GM12878 (cell line): ENCODE measurements at regions not wholly inside any gene's neighbourhood (a gene's known extent, or its start where the extent isn't known, plus 50 kb on each side); places are given as distances from the start of the nearest gene placed in this dataset.

Experiments
- ATAC-seq: fragments of 200-7000 bp; cut with Tn5 transposase; 3 replicates; pipeline ENCODE4 v1.9.1; 2020; ENCODE audit warnings: mild to moderate bottlenecking, moderate library complexity
- BruUV-seq: library from RNA; stranded (reverse); fragments of 400-500 nt; replicated peaks from 2 replicates; lab custom pipeline; 2021; lab: Mats Ljungman, UMichigan
- CTCF ChIA-PET: fragments of 300-600 bp; sonication (Branson Sonifier 250); formaldehyde crosslinking; extraction: SDS; loops from one replicate; lab custom pipeline; 2021; ENCODE audit warnings: inconsistent platforms; lab: Yijun Ruan, JAX
- POLR2A ChIA-PET: fragments of 350-600 bp; formaldehyde crosslinking; extraction: SDS; loops from one replicate; lab custom pipeline; 2021; ENCODE audit warnings: inconsistent platforms; lab: Charles Lee
- RAD21 ChIA-PET: fragments of 300-600 bp; sonication (Branson Sonifier 250); formaldehyde crosslinking; loops from one replicate; lab custom pipeline; 2023; ENCODE audit warnings: antibody characterized with exemption; ENCODE audit not compliant: unreplicated experiment; lab: Charles Lee
- SMC1A ChIA-PET: fragments of 300-600 bp; sonication (Branson Sonifier 250); formaldehyde crosslinking; loops from one replicate; lab custom pipeline; 2023; ENCODE audit not compliant: unreplicated experiment, uncharacterized antibody; lab: Charles Lee
- DNase-seq: peaks from one replicate; pipeline ENCODE4 v3.0.0-alpha.2; 2011; ENCODE audit warnings: low read depth, low spot score
- FAIRE-seq: peaks from 3 replicates; lab custom pipeline; 2011; peaks lifted over from hg19 to GRCh38; lab: Jason Lieb, UNC
- H2AFZ ChIP-seq: 2 replicates; pipeline ENCODE4 v1.6.0; 2011; ENCODE audit warnings: low read depth, low read length, control low read depth; ENCODE audit not compliant: control insufficient read depth
- H3K27ac ChIP-seq: 2 replicates; pipeline ENCODE4 v1.5.1; 2011; ENCODE audit warnings: control low read depth; ENCODE audit not compliant: control insufficient read depth, insufficient read depth
- H3K27me3 ChIP-seq, 2 experiments: replicated peaks in 1 of 2; 2 replicates each; pipeline versions ENCODE4 v1.6.0 to v1.6.1; 2011; ENCODE audit warnings: low read length in 1 of 2; ENCODE audit not compliant: control insufficient read depth in 2 of 2, insufficient read depth in 2 of 2
- H3K36me3 ChIP-seq, 2 experiments: 2 replicates each; pipeline ENCODE4 v1.5.1; 2011; ENCODE audit warnings: low read length in 1 of 2; ENCODE audit not compliant: control insufficient read depth in 2 of 2, insufficient read depth in 2 of 2
- H3K4me1 ChIP-seq: 2 replicates; pipeline ENCODE4 v1.6.1; 2011; ENCODE audit warnings: mild to moderate bottlenecking, low read length, moderate library complexity, mixed read lengths; ENCODE audit not compliant: control insufficient read depth, insufficient read depth
- H3K4me2 ChIP-seq: 2 replicates; pipeline ENCODE4 v1.6.0; 2011; ENCODE audit warnings: control low read depth; ENCODE audit not compliant: control insufficient read depth, insufficient read depth
- H3K4me3 ChIP-seq: fragments of 200-600 bp; sonication (generic); 2 replicates; pipeline ENCODE4 v1.5.1; 2016
- H3K79me2 ChIP-seq: 2 replicates; pipeline ENCODE4 v1.6.0; 2011; ENCODE audit warnings: low read length; ENCODE audit not compliant: control insufficient read depth, insufficient read depth
- H3K9ac ChIP-seq: 2 replicates; pipeline ENCODE4 v1.8.0; 2011; ENCODE audit warnings: low read length, control low read depth, mixed read lengths; ENCODE audit not compliant: control insufficient read depth, insufficient read depth
- H3K9me3 ChIP-seq: replicated peaks from 3 replicates; pipeline ENCODE4 v1.5.1; 2011; ENCODE audit warnings: mild to moderate bottlenecking, low read length; ENCODE audit not compliant: control insufficient read depth, insufficient read depth
- H4K20me1 ChIP-seq: 2 replicates; pipeline ENCODE4 v1.6.0; 2011; ENCODE audit not compliant: control insufficient read depth, insufficient read depth
- ATF7 ChIP-seq: fragments of 450-650 bp; IDR thresholded peaks from 2 replicates; pipeline ENCODE4 v1.6.1; 2016; ENCODE audit warnings: low read depth, mild to moderate bottlenecking
- CREM ChIP-seq: IDR thresholded peaks from 2 replicates; pipeline ENCODE4 v1.6.1; 2014; ENCODE audit warnings: antibody characterized with exemption, low read depth
- EZH2 ChIP-seq: IDR thresholded peaks from 2 replicates; pipeline ENCODE4 v1.6.1; 2012; ENCODE audit warnings: low read depth, mild to moderate bottlenecking, control low read depth, inconsistent platforms, low read length, borderline replicate concordance; ENCODE audit not compliant: control insufficient read depth
- HDAC2 ChIP-seq: fragments of 200-600 bp; sonication (generic); IDR thresholded peaks from 2 replicates; pipeline ENCODE4 v1.6.1; 2017
- JUND ChIP-seq: IDR thresholded peaks from 2 replicates; pipeline ENCODE4 v1.6.1; 2012; ENCODE audit warnings: low read depth, mild to moderate bottlenecking, low read length, improper control_type of control experiment, moderate library complexity
- RAD51 ChIP-seq: fragments of 450-650 bp; IDR thresholded peaks from 2 replicates; pipeline ENCODE4 v1.6.1; 2016; ENCODE audit warnings: moderate library complexity, mild to moderate bottlenecking, inconsistent platforms
- RB1 ChIP-seq: fragments of 450-650 bp; formaldehyde crosslinking; IDR thresholded peaks from 2 replicates; pipeline ENCODE4 v1.6.1; 2017; ENCODE audit warnings: mild to moderate bottlenecking, borderline replicate concordance
- SMARCA5 ChIP-seq: fragments of 450-650 bp; IDR thresholded peaks from 2 replicates; pipeline ENCODE4 v1.6.1; 2017; ENCODE audit warnings: mild to moderate bottlenecking
- SP1 ChIP-seq: IDR thresholded peaks from one replicate; pipeline ENCODE4 v1.6.1; 2011; ENCODE audit warnings: low read depth, low read length
- STAT3 ChIP-seq: IDR thresholded peaks from 2 replicates; pipeline ENCODE4 v1.6.1; 2011; ENCODE audit warnings: low read depth, low read length, improper control_type of control experiment
- TCF7 ChIP-seq: IDR thresholded peaks from 2 replicates; pipeline ENCODE4 v1.6.1; 2014; ENCODE audit warnings: antibody characterized with exemption, borderline replicate concordance
- ZNF384 ChIP-seq: IDR thresholded peaks from 2 replicates; pipeline ENCODE4 v1.6.1; 2012; ENCODE audit warnings: low read depth, mild to moderate bottlenecking, low read length, improper control_type of control experiment, borderline replicate concordance
- WGBS: methylation state at CpG from one replicate; pipeline ENCODE4 v1.1.6; 2016; ENCODE audit warnings: low lambda C conversion rate; ENCODE audit not compliant: insufficient replicate concordance, insufficient coverage; ENCODE audit errors: missing lambda C conversion rate; 5-methylcytosine and 5-hydroxymethylcytosine counted together
- in situ Hi-C: fragments of 300-500 bp; cut with MboI; formaldehyde crosslinking; loops from 9 replicates; pipeline ENCODE4 v1.14.3; 2018; ENCODE audit warnings: mixed read lengths
- intact Hi-C: fragments of 100-400 bp; cut with micrococcal nuclease; formaldehyde crosslinking; loops from one replicate; pipeline ENCODE4 v1.14.2; 2022; ENCODE audit not compliant: unreplicated experiment
- TF ChIP-seq, protein P1 (sequence below): fragments of 150-350 bp; IDR thresholded peaks from 2 replicates; pipeline ENCODE4 v1.6.1; 2014; ENCODE audit warnings: mild to moderate bottlenecking, low read depth, low read length
- TF ChIP-seq, protein P2 (sequence below): fragments of 450-650 bp; IDR thresholded peaks from 2 replicates; pipeline ENCODE4 v1.6.1; 2017; ENCODE audit warnings: mild to moderate bottlenecking, moderate library complexity
- TF ChIP-seq, protein P3 (sequence below): fragments of 450-650 bp; formaldehyde crosslinking; IDR thresholded peaks from 2 replicates; pipeline ENCODE4 v1.4.0; 2020; ENCODE audit warnings: mild to moderate bottlenecking, moderate library complexity
- TF ChIP-seq, protein P4 (sequence below): fragments of 450-650 bp; IDR thresholded peaks from 2 replicates; pipeline ENCODE4 v1.6.1; 2017; ENCODE audit warnings: low read depth, mild to moderate bottlenecking, moderate library complexity

- no peak overlapping the region for H3K27ac ChIP-seq
- intact Hi-C loops, result no loop called here
- H4K20me1 ChIP-seq, result no peaks in the 10 kb centered on the region
- no peak overlapping the region for H2AFZ ChIP-seq
- 0 out of 4 replicates have a peak, but pooled peaks cover 0 to 2% of the 10 kb centered on the region in 2 experiments for H3K27me3 ChIP-seq
- CTCF ChIA-PET, result no interaction called here
- BruUV-seq, result no TSS peak
- no peaks in the 10 kb centered on the region for H3K9me3 ChIP-seq
- FAIRE-seq, result no peak
- DNase-seq, result no peak
- 78% methylated on average over 2 of the region's 2 CpGs for WGBS
- in situ Hi-C loops, result no loop called here
- SMC1A ChIA-PET, result no interaction called here
- H3K79me2 ChIP-seq, result no peaks in the 10 kb centered on the region
- H3K9ac ChIP-seq, result no peak overlapping the region
- RAD21 ChIA-PET, result no interaction called here
- ATAC-seq, result no peak
- H3K4me3 ChIP-seq, result no peak overlapping the region
- no peak overlapping the region for H3K4me2 ChIP-seq
- POLR2A ChIA-PET, result no interaction called here
- no peaks in the 10 kb centered on the region for H3K4me1 ChIP-seq
- no peaks in the 10 kb centered on the region for H3K36me3 ChIP-seq
- TF ChIP-seq, protein P1, sequence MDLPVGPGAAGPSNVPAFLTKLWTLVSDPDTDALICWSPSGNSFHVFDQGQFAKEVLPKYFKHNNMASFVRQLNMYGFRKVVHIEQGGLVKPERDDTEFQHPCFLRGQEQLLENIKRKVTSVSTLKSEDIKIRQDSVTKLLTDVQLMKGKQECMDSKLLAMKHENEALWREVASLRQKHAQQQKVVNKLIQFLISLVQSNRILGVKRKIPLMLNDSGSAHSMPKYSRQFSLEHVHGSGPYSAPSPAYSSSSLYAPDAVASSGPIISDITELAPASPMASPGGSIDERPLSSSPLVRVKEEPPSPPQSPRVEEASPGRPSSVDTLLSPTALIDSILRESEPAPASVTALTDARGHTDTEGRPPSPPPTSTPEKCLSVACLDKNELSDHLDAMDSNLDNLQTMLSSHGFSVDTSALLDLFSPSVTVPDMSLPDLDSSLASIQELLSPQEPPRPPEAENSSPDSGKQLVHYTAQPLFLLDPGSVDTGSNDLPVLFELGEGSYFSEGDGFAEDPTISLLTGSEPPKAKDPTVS, result no peak
- TF ChIP-seq SMARCA5, result no peak
- TF ChIP-seq, protein P2, sequence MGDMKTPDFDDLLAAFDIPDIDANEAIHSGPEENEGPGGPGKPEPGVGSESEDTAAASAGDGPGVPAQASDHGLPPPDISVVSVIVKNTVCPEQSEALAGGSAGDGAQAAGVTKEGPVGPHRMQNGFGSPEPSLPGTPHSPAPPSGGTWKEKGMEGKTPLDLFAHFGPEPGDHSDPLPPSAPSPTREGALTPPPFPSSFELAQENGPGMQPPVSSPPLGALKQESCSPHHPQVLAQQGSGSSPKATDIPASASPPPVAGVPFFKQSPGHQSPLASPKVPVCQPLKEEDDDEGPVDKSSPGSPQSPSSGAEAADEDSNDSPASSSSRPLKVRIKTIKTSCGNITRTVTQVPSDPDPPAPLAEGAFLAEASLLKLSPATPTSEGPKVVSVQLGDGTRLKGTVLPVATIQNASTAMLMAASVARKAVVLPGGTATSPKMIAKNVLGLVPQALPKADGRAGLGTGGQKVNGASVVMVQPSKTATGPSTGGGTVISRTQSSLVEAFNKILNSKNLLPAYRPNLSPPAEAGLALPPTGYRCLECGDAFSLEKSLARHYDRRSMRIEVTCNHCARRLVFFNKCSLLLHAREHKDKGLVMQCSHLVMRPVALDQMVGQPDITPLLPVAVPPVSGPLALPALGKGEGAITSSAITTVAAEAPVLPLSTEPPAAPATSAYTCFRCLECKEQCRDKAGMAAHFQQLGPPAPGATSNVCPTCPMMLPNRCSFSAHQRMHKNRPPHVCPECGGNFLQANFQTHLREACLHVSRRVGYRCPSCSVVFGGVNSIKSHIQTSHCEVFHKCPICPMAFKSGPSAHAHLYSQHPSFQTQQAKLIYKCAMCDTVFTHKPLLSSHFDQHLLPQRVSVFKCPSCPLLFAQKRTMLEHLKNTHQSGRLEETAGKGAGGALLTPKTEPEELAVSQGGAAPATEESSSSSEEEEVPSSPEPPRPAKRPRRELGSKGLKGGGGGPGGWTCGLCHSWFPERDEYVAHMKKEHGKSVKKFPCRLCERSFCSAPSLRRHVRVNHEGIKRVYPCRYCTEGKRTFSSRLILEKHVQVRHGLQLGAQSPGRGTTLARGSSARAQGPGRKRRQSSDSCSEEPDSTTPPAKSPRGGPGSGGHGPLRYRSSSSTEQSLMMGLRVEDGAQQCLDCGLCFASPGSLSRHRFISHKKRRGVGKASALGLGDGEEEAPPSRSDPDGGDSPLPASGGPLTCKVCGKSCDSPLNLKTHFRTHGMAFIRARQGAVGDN, result no peak
- TF ChIP-seq TCF7, result no peak
- TF ChIP-seq ATF7, result no peak
- TF ChIP-seq RB1, result no peak
- TF ChIP-seq JUND, result no peak
- no peak for TF ChIP-seq HDAC2
- TF ChIP-seq SP1, result no peak
- no peak for TF ChIP-seq STAT3
- TF ChIP-seq, protein P3, sequence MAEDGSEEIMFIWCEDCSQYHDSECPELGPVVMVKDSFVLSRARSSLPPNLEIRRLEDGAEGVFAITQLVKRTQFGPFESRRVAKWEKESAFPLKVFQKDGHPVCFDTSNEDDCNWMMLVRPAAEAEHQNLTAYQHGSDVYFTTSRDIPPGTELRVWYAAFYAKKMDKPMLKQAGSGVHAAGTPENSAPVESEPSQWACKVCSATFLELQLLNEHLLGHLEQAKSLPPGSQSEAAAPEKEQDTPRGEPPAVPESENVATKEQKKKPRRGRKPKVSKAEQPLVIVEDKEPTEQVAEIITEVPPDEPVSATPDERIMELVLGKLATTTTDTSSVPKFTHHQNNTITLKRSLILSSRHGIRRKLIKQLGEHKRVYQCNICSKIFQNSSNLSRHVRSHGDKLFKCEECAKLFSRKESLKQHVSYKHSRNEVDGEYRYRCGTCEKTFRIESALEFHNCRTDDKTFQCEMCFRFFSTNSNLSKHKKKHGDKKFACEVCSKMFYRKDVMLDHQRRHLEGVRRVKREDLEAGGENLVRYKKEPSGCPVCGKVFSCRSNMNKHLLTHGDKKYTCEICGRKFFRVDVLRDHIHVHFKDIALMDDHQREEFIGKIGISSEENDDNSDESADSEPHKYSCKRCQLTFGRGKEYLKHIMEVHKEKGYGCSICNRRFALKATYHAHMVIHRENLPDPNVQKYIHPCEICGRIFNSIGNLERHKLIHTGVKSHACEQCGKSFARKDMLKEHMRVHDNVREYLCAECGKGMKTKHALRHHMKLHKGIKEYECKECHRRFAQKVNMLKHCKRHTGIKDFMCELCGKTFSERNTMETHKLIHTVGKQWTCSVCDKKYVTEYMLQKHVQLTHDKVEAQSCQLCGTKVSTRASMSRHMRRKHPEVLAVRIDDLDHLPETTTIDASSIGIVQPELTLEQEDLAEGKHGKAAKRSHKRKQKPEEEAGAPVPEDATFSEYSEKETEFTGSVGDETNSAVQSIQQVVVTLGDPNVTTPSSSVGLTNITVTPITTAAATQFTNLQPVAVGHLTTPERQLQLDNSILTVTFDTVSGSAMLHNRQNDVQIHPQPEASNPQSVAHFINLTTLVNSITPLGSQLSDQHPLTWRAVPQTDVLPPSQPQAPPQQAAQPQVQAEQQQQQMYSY (CRISPR knock-in tag), result no peak
- TF ChIP-seq, protein P4, sequence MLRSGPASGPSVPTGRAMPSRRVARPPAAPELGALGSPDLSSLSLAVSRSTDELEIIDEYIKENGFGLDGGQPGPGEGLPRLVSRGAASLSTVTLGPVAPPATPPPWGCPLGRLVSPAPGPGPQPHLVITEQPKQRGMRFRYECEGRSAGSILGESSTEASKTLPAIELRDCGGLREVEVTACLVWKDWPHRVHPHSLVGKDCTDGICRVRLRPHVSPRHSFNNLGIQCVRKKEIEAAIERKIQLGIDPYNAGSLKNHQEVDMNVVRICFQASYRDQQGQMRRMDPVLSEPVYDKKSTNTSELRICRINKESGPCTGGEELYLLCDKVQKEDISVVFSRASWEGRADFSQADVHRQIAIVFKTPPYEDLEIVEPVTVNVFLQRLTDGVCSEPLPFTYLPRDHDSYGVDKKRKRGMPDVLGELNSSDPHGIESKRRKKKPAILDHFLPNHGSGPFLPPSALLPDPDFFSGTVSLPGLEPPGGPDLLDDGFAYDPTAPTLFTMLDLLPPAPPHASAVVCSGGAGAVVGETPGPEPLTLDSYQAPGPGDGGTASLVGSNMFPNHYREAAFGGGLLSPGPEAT, result no peak
- no peak for TF ChIP-seq CREM
- no peak for TF ChIP-seq ZNF384
- no peak for TF ChIP-seq EZH2
- no peak for TF ChIP-seq RAD51
Measured at GRCh38 chr10:63915240-63915639, 394.0 kb downstream of the REEP3 start.
